Sigmoid colon (tissue), 6 donors: ENCODE measurements at regions not wholly inside any gene's neighbourhood (a gene's known extent, or its start where the extent isn't known, plus 50 kb on each side); places are given as distances from the start of the nearest gene placed in this dataset.

Experiments
- DNase-seq: peaks from one replicate; pipeline ENCODE4 v3.0.0-alpha.2; 2019
- H3K27ac ChIP-seq, 4 donors: fragments of 200-600 bp; sonication (generic); one replicate each; pipeline ENCODE4 v1.5.1; 2016 to 2019; ENCODE audit warnings: mild to moderate bottlenecking in 1 of 4
- H3K27me3 ChIP-seq, 3 donors: fragments of 200-600 bp; sonication (generic); one replicate each; pipeline ENCODE4 v1.5.1; 2019; ENCODE audit warnings: mild to moderate bottlenecking in 1 of 3
- H3K36me3 ChIP-seq, 4 donors: fragments of 200-600 bp; sonication (generic); one replicate each; pipeline ENCODE4 v1.5.1; 2016 to 2019
- H3K4me1 ChIP-seq, 4 donors: fragments of 200-600 bp; sonication (generic); one replicate each; pipeline ENCODE4 v1.5.1; 2017 to 2019
- H3K4me3 ChIP-seq, 4 donors: fragments of 200-600 bp; sonication (generic); one replicate each; pipeline ENCODE4 v1.5.1; 2017 to 2019; ENCODE audit warnings: mild to moderate bottlenecking in 2 of 4, moderate library complexity in 1 of 4
- H3K9me3 ChIP-seq, 4 donors: fragments of 200-600 bp in 3 of 4; sonication (generic) in 3 of 4; one replicate each; pipeline versions ENCODE4 v1.5.1 to v1.6.1; 2013 to 2019
- CTCF ChIP-seq, 4 experiments: fragments of 450-650 bp in 3 of 4; fragments of 200-600 bp in 1 of 4; IDR thresholded peaks; one replicate each; pipeline ENCODE4 v1.5.1; 2016 to 2019; ENCODE audit warnings: antibody characterized with exemption in 4 of 4, mild to moderate bottlenecking in 3 of 4, moderate library complexity in 2 of 4
- EP300 ChIP-seq, 4 donors: sonication (generic); formaldehyde crosslinking; IDR thresholded peaks; one replicate each; pipeline ENCODE4 v1.6.1; 2017; ENCODE audit warnings: antibody characterized with exemption in 4 of 4
- POLR2A ChIP-seq, 2 donors: fragments of 450-650 bp; IDR thresholded peaks; one replicate each; pipeline ENCODE4 v1.6.1; 2016; ENCODE audit warnings: antibody characterized with exemption in 2 of 2, mild to moderate bottlenecking in 2 of 2, moderate library complexity in 2 of 2
- POLR2AphosphoS5 ChIP-seq, 4 donors: sonication (generic); formaldehyde crosslinking; IDR thresholded peaks; one replicate each; pipeline ENCODE4 v1.6.1; 2017; ENCODE audit warnings: antibody characterized with exemption in 4 of 4
- whole genome bisulfite sequencing, 2 donors: extraction: QIAGEN DNeasy Blood & Tissue Kit; methylation state at CpG; one replicate each; pipeline ENCODE4 v1.1.7; 2013; 5-methylcytosine and 5-hydroxymethylcytosine counted together
- intact Hi-C: fragments of 100-400 bp; cut with DNase I; formaldehyde crosslinking; loops from one replicate; pipeline ENCODE4 v1.15.1; 2023
- donor health status: healthy with polysubstance abuse.
- donor health status: healthy.

DNA sequence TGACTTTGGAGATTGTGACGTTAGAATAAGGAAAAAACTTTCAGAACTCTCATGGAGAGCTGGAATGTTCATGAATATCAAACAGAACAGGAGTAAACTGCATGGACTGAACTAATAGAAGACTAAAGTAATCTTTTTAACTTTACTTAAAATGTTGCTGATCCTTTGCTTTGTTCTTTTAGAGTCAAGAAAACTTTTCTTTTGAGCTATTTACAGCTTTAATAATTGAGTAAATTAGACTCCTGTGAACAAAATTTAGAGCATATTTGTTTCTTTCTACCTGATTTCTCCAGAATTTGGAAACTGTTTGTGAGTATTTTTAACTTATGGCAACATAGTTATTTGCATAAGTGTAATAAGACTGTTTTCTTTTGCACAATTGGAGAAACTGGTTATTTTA lies 146.3 kb downstream of the CDCA7 start:
- no peak for DNase-seq
- Histone ChIP-seq H3K36me3 (no peaks in the 10 kb centered on the region), H3K4me1 (no peaks in the 10 kb centered on the region), H3K27ac (no peak overlapping the region), H3K27me3 (no peaks in the 10 kb centered on the region), H3K9me3 (no peaks in the 10 kb centered on the region), H3K4me3 (no peak overlapping the region)
- WGBS, 2 donors = 84 to 87% methylated on average over 1 of the region's 1 CpG
- TF ChIP-seq CTCF (IDR thresholded peaks at IDR 0.05) (no peak), POLR2A (IDR thresholded peaks at IDR 0.05) (no peak), POLR2AphosphoS5 (IDR thresholded peaks at IDR 0.05) (no peak), EP300 (IDR thresholded peaks at IDR 0.05) (no peak)
- intact Hi-C loops = no loop called here

GRCh38 chr2:173502296-173502695 lies 147.6 kb downstream of the CDCA7 start:
- H3K36me3 ChIP-seq = no peaks in the 10 kb centered on the region
- no peak overlapping the region for H3K4me3 ChIP-seq
- H3K27me3 ChIP-seq = no peaks in the 10 kb centered on the region
- no peaks in the 10 kb centered on the region for H3K9me3 ChIP-seq
- no peak for TF ChIP-seq POLR2AphosphoS5 (IDR thresholded peaks at IDR 0.05)
- no peak for TF ChIP-seq POLR2A (IDR thresholded peaks at IDR 0.05)
- no peak for TF ChIP-seq CTCF (IDR thresholded peaks at IDR 0.05)
- TF ChIP-seq EP300 (IDR thresholded peaks at IDR 0.05) = no peak
- intact Hi-C loops = no loop called here
- H3K27ac ChIP-seq = no peak overlapping the region
- 91 to 93% methylated on average over 6 of the region's 6 CpGs for WGBS, 2 donors
- no peak for DNase-seq
- H3K4me1 ChIP-seq = no peaks in the 10 kb centered on the region

- no peaks in the 10 kb centered on the region for H3K4me1 ChIP-seq
- WGBS, 2 donors = 15 to 68% methylated on average over 3 of the region's 3 CpGs
Measured at GRCh38 chr2:173511357-173511756, 156.7 kb downstream of the CDCA7 start.

DNA sequence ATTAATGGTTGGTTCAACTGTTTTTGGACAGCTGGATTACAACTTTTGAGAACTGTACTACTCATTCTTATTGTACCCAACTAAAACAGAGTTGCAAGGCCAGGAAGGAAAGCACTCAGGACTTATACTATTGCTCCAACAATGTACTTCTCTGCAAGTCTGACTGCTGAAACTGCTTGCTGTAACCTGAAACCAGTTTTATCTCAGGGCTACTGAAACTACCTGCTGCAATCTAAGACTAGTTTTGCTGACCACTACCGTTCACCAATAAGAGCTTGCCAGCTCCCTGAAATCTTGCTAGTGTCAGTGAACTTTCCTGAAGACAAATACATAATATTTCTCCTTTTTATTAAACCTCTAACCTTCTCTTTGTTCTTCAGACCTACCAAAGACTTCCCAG lies 157.3 kb downstream of the CDCA7 start:
- TF ChIP-seq POLR2AphosphoS5 (IDR thresholded peaks at IDR 0.05) (no peak), EP300 (IDR thresholded peaks at IDR 0.05) (no peak), CTCF (IDR thresholded peaks at IDR 0.05) (no peak), POLR2A (IDR thresholded peaks at IDR 0.05) (no peak)
- H3K27ac ChIP-seq = no peak overlapping the region
- H3K9me3 ChIP-seq = peaks cover 0 to 2% (median 0%) of the 10 kb centered on the region in 4 donors
- no peak overlapping the region for H3K4me3 ChIP-seq
- 88 to 93% methylated on average over 1 of the region's 1 CpG for WGBS, 2 donors
- H3K36me3 ChIP-seq = no peaks in the 10 kb centered on the region
- no peaks in the 10 kb centered on the region for H3K27me3 ChIP-seq
- no peak for DNase-seq
- H3K4me1 ChIP-seq = no peaks in the 10 kb centered on the region
- intact Hi-C loops = no loop called here

More at GRCh38 chr2:173511357-173511756, 156.7 kb downstream of the CDCA7 start:
- Histone ChIP-seq H3K27ac (no peak overlapping the region), H3K9me3 (no peaks in the 10 kb centered on the region), H3K4me3 (no peak overlapping the region), H3K36me3 (no peaks in the 10 kb centered on the region), H3K27me3 (no peaks in the 10 kb centered on the region)
- no peak for DNase-seq
- intact Hi-C loops = no loop called here
- no peak for TF ChIP-seq CTCF (IDR thresholded peaks at IDR 0.05)
- TF ChIP-seq POLR2AphosphoS5 (IDR thresholded peaks at IDR 0.05) = no peak
- no peak for TF ChIP-seq EP300 (IDR thresholded peaks at IDR 0.05)
- TF ChIP-seq POLR2A (IDR thresholded peaks at IDR 0.05) = no peak

GRCh38 chr2:173513107-173513727 lies 158.5 kb downstream of the CDCA7 start:
- WGBS, 2 donors = 84 to 90% methylated on average over 8 of the region's 8 CpGs
- no peak overlapping the region for H3K4me3 ChIP-seq
- intact Hi-C loops = no loop called here
- TF ChIP-seq POLR2AphosphoS5 (IDR thresholded peaks at IDR 0.05) = no peak
- TF ChIP-seq EP300 (IDR thresholded peaks at IDR 0.05) = no peak
- TF ChIP-seq CTCF (IDR thresholded peaks at IDR 0.05) = no peak
- no peak for TF ChIP-seq POLR2A (IDR thresholded peaks at IDR 0.05)
- no peak for DNase-seq
- no peaks in the 10 kb centered on the region for H3K4me1 ChIP-seq
- no peak overlapping the region for H3K27ac ChIP-seq
- H3K27me3 ChIP-seq = no peaks in the 10 kb centered on the region
- H3K36me3 ChIP-seq = no peaks in the 10 kb centered on the region
- peaks cover 0 to 3% (median 0%) of the 10 kb centered on the region in 4 donors for H3K9me3 ChIP-seq
